ENCODE measurements at regions not wholly inside any gene's neighbourhood (a gene's known extent, or its start where the extent isn't known, plus 50 kb on each side); places are given as distances from the start of the nearest gene placed in this dataset.
"Not testable (repeated sequence)": the region's sequence is repeated elsewhere in the genome, so short reads cannot be mapped to it uniquely, and the experiment has no call there.

DNA sequence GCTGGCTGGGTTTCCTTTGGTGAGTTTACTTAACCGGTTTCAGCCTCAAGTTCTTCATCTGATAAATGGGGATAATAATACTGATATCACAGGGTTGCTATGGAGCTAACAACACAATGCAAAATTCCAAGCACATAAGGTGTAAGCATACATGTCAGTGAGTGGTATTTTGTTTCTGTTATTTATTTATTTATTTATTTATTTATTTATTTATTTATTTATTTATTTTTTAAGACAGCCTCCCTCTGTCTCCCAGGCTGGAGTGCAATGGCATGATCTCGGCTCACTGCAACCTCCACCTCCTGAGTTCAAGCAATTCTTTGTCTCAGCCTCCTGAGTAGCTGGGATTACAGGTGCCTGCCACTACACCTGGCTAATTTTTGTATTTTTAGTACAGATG lies 1287.4 kb upstream of the TMEM132C start:
- TF ChIP-seq POLR2AphosphoS5 (IDR thresholded peaks at IDR 0.05); TAF1 (IDR thresholded peaks at IDR 0.05; ENCODE audit: low read depth); EZH2 (IDR thresholded peaks at IDR 0.05; ENCODE audit: borderline replicate concordance, insufficient read depth, low read length, poor library complexity, severe bottlenecking); SMC3 (conservative IDR thresholded peaks at IDR 0.05; ENCODE audit: poor library complexity): not testable (repeated sequence)
- TF ChIP-seq, protein P1, sequence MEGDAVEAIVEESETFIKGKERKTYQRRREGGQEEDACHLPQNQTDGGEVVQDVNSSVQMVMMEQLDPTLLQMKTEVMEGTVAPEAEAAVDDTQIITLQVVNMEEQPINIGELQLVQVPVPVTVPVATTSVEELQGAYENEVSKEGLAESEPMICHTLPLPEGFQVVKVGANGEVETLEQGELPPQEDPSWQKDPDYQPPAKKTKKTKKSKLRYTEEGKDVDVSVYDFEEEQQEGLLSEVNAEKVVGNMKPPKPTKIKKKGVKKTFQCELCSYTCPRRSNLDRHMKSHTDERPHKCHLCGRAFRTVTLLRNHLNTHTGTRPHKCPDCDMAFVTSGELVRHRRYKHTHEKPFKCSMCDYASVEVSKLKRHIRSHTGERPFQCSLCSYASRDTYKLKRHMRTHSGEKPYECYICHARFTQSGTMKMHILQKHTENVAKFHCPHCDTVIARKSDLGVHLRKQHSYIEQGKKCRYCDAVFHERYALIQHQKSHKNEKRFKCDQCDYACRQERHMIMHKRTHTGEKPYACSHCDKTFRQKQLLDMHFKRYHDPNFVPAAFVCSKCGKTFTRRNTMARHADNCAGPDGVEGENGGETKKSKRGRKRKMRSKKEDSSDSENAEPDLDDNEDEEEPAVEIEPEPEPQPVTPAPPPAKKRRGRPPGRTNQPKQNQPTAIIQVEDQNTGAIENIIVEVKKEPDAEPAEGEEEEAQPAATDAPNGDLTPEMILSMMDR (IDR thresholded peaks at IDR 0.05; ENCODE audit: poor library complexity, severe bottlenecking) = not testable (repeated sequence)
